ENCODE measurements at regions not wholly inside any gene's neighbourhood (a gene's known extent, or its start where the extent isn't known, plus 50 kb on each side); places are given as distances from the start of the nearest gene placed in this dataset.

DNA sequence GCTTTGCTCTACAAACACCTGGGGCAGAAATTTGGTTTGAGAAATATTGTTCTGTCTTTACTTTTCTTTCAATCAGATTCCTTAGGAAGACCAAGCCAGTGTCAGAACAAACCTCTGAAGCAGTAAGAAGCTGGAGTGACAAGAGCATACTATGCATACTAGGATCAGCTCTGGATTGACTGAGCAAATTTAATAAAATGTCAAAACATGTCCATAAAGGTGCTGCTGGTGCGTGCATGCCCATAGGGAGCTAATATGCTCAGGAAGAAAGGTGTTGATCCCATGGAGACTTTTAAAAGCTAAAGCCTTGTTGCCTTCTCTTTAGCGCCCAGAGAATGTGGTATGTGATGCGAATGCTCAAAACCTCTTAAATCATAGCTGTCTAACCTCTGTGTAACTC, 1076.2 kb downstream of the NLGN4Y start:
- POLR2A ChIA-PET: no interaction called here
- ATAC-seq (no peak), FAIRE-seq (no peak), DNase-seq (ENCODE audit: low read depth in 1 of 2, low spot score in 1 of 2) (no peak)
- WGBS (ENCODE audit: missing lambda C conversion rate): 74% methylated on average over 3 of the region's 3 CpGs
- no peaks in the 10 kb centered on the region for H3K4me1 ChIP-seq
- no peak overlapping the region for H3K4me2 ChIP-seq
- CTCF ChIA-PET: no interaction called here
- no peaks in the 10 kb centered on the region for H3K9me3 ChIP-seq
- no peak overlapping the region for H3K4me3 ChIP-seq
- TF ChIP-seq MYC (IDR thresholded peaks at IDR 0.05; ENCODE audit: borderline replicate concordance, low read length) (no peak), FOSB (CRISPR knock-in tag; IDR thresholded peaks at IDR 0.05) (no peak), HDAC2 (IDR thresholded peaks at IDR 0.05) (no peak), TP53 (CRISPR knock-in tag; IDR thresholded peaks at IDR 0.05) (no peak), CHD4 (IDR thresholded peaks at IDR 0.05; ENCODE audit: borderline replicate concordance) (no peak), HEYL (CRISPR knock-in tag; IDR thresholded peaks at IDR 0.05) (no peak)
- TF ChIP-seq, protein P1, sequence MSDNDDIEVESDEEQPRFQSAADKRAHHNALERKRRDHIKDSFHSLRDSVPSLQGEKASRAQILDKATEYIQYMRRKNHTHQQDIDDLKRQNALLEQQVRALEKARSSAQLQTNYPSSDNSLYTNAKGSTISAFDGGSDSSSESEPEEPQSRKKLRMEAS (IDR thresholded peaks at IDR 0.05): no peak
- TF ChIP-seq, protein P2, sequence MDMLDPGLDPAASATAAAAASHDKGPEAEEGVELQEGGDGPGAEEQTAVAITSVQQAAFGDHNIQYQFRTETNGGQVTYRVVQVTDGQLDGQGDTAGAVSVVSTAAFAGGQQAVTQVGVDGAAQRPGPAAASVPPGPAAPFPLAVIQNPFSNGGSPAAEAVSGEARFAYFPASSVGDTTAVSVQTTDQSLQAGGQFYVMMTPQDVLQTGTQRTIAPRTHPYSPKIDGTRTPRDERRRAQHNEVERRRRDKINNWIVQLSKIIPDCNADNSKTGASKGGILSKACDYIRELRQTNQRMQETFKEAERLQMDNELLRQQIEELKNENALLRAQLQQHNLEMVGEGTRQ (IDR thresholded peaks at IDR 0.05): no peak
- TF ChIP-seq, protein P3, sequence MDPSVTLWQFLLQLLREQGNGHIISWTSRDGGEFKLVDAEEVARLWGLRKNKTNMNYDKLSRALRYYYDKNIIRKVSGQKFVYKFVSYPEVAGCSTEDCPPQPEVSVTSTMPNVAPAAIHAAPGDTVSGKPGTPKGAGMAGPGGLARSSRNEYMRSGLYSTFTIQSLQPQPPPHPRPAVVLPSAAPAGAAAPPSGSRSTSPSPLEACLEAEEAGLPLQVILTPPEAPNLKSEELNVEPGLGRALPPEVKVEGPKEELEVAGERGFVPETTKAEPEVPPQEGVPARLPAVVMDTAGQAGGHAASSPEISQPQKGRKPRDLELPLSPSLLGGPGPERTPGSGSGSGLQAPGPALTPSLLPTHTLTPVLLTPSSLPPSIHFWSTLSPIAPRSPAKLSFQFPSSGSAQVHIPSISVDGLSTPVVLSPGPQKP (IDR thresholded peaks at IDR 0.05; ENCODE audit: low read depth, low read length): no peak
- TF ChIP-seq, protein P4, sequence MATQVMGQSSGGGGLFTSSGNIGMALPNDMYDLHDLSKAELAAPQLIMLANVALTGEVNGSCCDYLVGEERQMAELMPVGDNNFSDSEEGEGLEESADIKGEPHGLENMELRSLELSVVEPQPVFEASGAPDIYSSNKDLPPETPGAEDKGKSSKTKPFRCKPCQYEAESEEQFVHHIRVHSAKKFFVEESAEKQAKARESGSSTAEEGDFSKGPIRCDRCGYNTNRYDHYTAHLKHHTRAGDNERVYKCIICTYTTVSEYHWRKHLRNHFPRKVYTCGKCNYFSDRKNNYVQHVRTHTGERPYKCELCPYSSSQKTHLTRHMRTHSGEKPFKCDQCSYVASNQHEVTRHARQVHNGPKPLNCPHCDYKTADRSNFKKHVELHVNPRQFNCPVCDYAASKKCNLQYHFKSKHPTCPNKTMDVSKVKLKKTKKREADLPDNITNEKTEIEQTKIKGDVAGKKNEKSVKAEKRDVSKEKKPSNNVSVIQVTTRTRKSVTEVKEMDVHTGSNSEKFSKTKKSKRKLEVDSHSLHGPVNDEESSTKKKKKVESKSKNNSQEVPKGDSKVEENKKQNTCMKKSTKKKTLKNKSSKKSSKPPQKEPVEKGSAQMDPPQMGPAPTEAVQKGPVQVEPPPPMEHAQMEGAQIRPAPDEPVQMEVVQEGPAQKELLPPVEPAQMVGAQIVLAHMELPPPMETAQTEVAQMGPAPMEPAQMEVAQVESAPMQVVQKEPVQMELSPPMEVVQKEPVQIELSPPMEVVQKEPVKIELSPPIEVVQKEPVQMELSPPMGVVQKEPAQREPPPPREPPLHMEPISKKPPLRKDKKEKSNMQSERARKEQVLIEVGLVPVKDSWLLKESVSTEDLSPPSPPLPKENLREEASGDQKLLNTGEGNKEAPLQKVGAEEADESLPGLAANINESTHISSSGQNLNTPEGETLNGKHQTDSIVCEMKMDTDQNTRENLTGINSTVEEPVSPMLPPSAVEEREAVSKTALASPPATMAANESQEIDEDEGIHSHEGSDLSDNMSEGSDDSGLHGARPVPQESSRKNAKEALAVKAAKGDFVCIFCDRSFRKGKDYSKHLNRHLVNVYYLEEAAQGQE (IDR thresholded peaks at IDR 0.05): no peak
- TF ChIP-seq, protein P5, sequence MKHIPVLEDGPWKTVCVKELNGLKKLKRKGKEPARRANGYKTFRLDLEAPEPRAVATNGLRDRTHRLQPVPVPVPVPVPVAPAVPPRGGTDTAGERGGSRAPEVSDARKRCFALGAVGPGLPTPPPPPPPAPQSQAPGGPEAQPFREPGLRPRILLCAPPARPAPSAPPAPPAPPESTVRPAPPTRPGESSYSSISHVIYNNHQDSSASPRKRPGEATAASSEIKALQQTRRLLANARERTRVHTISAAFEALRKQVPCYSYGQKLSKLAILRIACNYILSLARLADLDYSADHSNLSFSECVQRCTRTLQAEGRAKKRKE (CRISPR knock-in tag; IDR thresholded peaks at IDR 0.05; ENCODE audit: low read depth): no peak
- H3K27ac ChIP-seq: no peak overlapping the region

DNA sequence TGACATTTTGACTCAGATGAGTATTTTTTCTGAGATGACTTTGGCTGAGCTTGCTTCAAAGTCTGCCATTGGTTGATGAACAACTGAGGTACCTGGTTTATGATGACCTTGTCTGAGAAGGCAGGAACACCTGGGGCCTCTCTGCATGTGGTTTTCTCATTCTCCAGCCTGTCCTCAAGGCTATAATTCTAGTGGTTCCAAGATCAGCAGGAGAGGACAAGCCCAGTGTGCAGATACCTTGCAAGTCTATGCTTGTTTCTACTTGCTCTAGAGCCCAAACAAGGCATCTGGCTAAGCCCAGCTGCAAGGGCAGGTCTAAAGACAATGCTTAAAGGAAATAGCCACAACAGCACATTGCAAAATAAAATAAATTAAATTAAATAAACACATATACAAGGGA, 1100.0 kb downstream of the NLGN4Y start:
- Histone ChIP-seq H3K4me1 (no peaks in the 10 kb centered on the region), H3K4me3 (no peak overlapping the region), H3K4me2 (no peak overlapping the region), H3K27ac (no peak overlapping the region), H3K9me3 (no peaks in the 10 kb centered on the region)
- DNase-seq (ENCODE audit: low read depth in 1 of 2, low spot score in 1 of 2) (no peak), ATAC-seq (no peak), FAIRE-seq (no peak)
- CTCF ChIA-PET: no interaction called here
- POLR2A ChIA-PET: no interaction called here
- TF ChIP-seq CHD4 (IDR thresholded peaks at IDR 0.05; ENCODE audit: borderline replicate concordance) (no peak), HOXB13 (CRISPR knock-in tag; IDR thresholded peaks at IDR 0.05; ENCODE audit: low read depth) (no peak), BHLHE40 (IDR thresholded peaks at IDR 0.05; ENCODE audit: low read depth, low read length) (no peak), MAFK (IDR thresholded peaks at IDR 0.05; ENCODE audit: partially characterized antibody) (no peak), EHMT2 (IDR thresholded peaks at IDR 0.05; ENCODE audit: low read depth) (no peak), RFX5 (IDR thresholded peaks at IDR 0.05) (no peak), ZC3H11A (IDR thresholded peaks at IDR 0.05) (no peak)
- TF ChIP-seq, protein P6, sequence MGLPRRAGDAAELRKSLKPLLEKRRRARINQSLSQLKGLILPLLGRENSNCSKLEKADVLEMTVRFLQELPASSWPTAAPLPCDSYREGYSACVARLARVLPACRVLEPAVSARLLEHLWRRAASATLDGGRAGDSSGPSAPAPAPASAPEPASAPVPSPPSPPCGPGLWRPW (IDR thresholded peaks at IDR 0.05): no peak

Data from A549 (cell line).